HepG2 (cell line): ENCODE measurements at regions not wholly inside any gene's neighbourhood (a gene's known extent, or its start where the extent isn't known, plus 50 kb on each side); places are given as distances from the start of the nearest gene placed in this dataset.

Experiments used
- ATAC-seq: fragments of 200-7000 bp; cut with Tn5 transposase; 3 replicates; pipeline ENCODE4 v1.9.1; 2020; ENCODE audit warnings: mild to moderate bottlenecking, moderate library complexity
- BruUV-seq: library from RNA; stranded (reverse); fragments of 400-500 nt; replicated peaks from 2 replicates; lab custom pipeline; 2021; lab: Mats Ljungman, UMichigan
- CTCF ChIA-PET: fragments of 300-600 bp; formaldehyde crosslinking; extraction: SDS; loops from one replicate; lab custom pipeline; 2021; ENCODE audit warnings: low total read pairs, inconsistent platforms, low intra/inter-chr PET ratio; lab: Yijun Ruan, JAX
- POLR2A ChIA-PET: fragments of 350-600 bp; sonication (Branson Sonifier 250); formaldehyde crosslinking; loops from one replicate; lab custom pipeline; 2020; ENCODE audit warnings: antibody characterized with exemption, inconsistent platforms; lab: Yijun Ruan, JAX
- DNase-seq: peaks from one replicate; pipeline ENCODE4 v3.0.0-alpha.2; 2015; ENCODE audit warnings: low spot score
- FAIRE-seq: peaks from 3 replicates; lab custom pipeline; 2011; peaks lifted over from hg19 to GRCh38; lab: Jason Lieb, UNC
- H2AFZ ChIP-seq: one replicate; pipeline ENCODE4 v1.6.1; 2011; ENCODE audit warnings: low read length, inconsistent platforms
- H3K27ac ChIP-seq: fragments of 300-600 bp; 3 replicates; pipeline ENCODE4 v1.8.0; 2011; ENCODE audit warnings: mixed run types, mild to moderate bottlenecking, mixed read lengths, low read length, inconsistent platforms; ENCODE audit not compliant: insufficient read depth; ENCODE audit errors: extremely low read length
- H3K27me3 ChIP-seq, 2 experiments: fragments of 200-600 bp in 1 of 2; 2 replicates in 1 of 2; 3 replicates in 1 of 2; pipeline versions ENCODE4 v1.6.0 to v1.8.0; 2011; ENCODE audit warnings: low read length in 2 of 2, mild to moderate bottlenecking in 2 of 2, moderate library complexity in 2 of 2, inconsistent platforms in 1 of 2; ENCODE audit not compliant: insufficient read depth in 2 of 2, control insufficient read depth in 1 of 2
- H3K36me3 ChIP-seq, 2 experiments: fragments of 200-600 bp in 1 of 2; replicated peaks in 1 of 2; 2 replicates in 1 of 2; 3 replicates in 1 of 2; pipeline versions ENCODE4 v1.5.1 to v1.8.0; 2011; ENCODE audit warnings: low read length in 2 of 2, inconsistent platforms in 1 of 2; ENCODE audit not compliant: insufficient read depth in 2 of 2, control insufficient read depth in 1 of 2
- H3K4me1 ChIP-seq: 2 replicates; pipeline ENCODE4 v1.5.1; 2012; ENCODE audit warnings: low read length, inconsistent platforms; ENCODE audit not compliant: insufficient read depth
- H3K4me2 ChIP-seq: 2 replicates; pipeline ENCODE4 v1.6.0; 2011; ENCODE audit warnings: low read depth, low read length, inconsistent platforms
- H3K4me3 ChIP-seq, 3 experiments: fragments of 200-600 bp in 1 of 3; sonication (generic), shearing (Covaris generic) in 1 of 3; replicated peaks in 1 of 3; 2 replicates each; pipeline ENCODE4 v1.5.1; 2011 to 2016; ENCODE audit warnings: low read length in 3 of 3, inconsistent platforms in 2 of 3, low read depth in 2 of 3, mild to moderate bottlenecking in 2 of 3, control low read depth in 1 of 3, mixed read lengths in 1 of 3; ENCODE audit not compliant: insufficient read depth in 1 of 3
- H3K79me2 ChIP-seq: one replicate; pipeline ENCODE4 v1.6.1; 2011; ENCODE audit warnings: low read length, inconsistent platforms; ENCODE audit not compliant: insufficient read depth
- H3K9ac ChIP-seq: 2 replicates; pipeline ENCODE4 v1.6.0; 2011; ENCODE audit warnings: mild to moderate bottlenecking, low read depth, low read length, inconsistent platforms; ENCODE audit not compliant: insufficient read depth
- H3K9me3 ChIP-seq: 2 replicates; pipeline ENCODE4 v1.5.1; 2012; ENCODE audit warnings: mild to moderate bottlenecking, low read length
- H4K20me1 ChIP-seq: 2 replicates; pipeline ENCODE4 v1.6.0; 2011; ENCODE audit warnings: inconsistent platforms, mild to moderate bottlenecking, low read length, moderate library complexity; ENCODE audit not compliant: insufficient read depth
- CENPBD1 ChIP-seq: sonication (generic); formaldehyde crosslinking; IDR thresholded peaks from 2 replicates; pipeline ENCODE4 v1.8.0; 2022; ENCODE audit warnings: missing genetic modification reagents, low read depth, mild to moderate bottlenecking, borderline replicate concordance
- NR2C2 ChIP-seq: sonication (generic); formaldehyde crosslinking; IDR thresholded peaks from 2 replicates; pipeline ENCODE4 v1.4.0; 2020; ENCODE audit warnings: missing genetic modification reagents, mild to moderate bottlenecking, moderate library complexity, borderline replicate concordance
- POLR2AphosphoS5 ChIP-seq: IDR thresholded peaks from 2 replicates; pipeline ENCODE4 v1.6.1; 2012; ENCODE audit warnings: low read depth, low read length
- TARDBP ChIP-seq: sonication (generic); formaldehyde crosslinking; IDR thresholded peaks from 2 replicates; pipeline ENCODE4 v1.8.0; 2022; ENCODE audit warnings: mild to moderate bottlenecking, missing genetic modification reagents
- ZNF431 ChIP-seq: sonication (generic); formaldehyde crosslinking; IDR thresholded peaks from 2 replicates; pipeline ENCODE4 v1.9.0; 2022; ENCODE audit warnings: missing genetic modification reagents, low read depth, mild to moderate bottlenecking, borderline replicate concordance
- WGBS: methylation state at CpG from one replicate; pipeline ENCODE4 v1.1.6; 2017; ENCODE audit warnings: low lambda C conversion rate; 5-methylcytosine and 5-hydroxymethylcytosine counted together
- in situ Hi-C: cut with HindIII; loops from 2 replicates; pipeline ENCODE4 v1.10.0; 2017; ENCODE audit warnings: low pct_unique_long_range_greater_than_20kb; ENCODE audit not compliant: extremely low pct_ligation_motif_present
- intact Hi-C: fragments of 100-400 bp; cut with micrococcal nuclease; formaldehyde crosslinking; loops from one replicate; pipeline ENCODE4 v1.10.0; 2022; ENCODE audit not compliant: unreplicated experiment
- TF ChIP-seq, protein P1 (sequence below): sonication (generic); formaldehyde crosslinking; IDR thresholded peaks from 2 replicates; pipeline ENCODE4 v1.4.0; 2020; ENCODE audit warnings: missing genetic modification reagents, borderline replicate concordance

DNA sequence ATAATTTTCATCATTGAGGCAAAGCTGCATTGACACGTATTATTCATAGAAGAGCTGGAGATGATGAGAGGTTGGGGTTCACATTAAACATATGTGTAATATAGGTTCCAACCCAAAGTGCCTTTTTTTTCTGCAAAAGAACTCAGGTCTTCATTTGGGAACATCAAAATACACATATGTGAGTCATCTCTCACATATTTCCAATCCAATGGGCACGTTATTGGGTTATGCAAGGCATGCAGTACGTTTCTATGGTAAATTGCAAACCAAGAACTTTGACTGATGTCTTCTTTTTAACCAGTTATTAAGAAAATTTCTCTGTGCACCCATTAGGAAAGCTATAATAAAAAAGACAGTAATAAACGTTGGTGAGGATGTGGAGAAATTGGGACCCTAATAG, 150.3 kb upstream of the FAM9B start (continued):
- TF ChIP-seq POLR2AphosphoS5: no peak
- TF ChIP-seq NR2C2: no peak

GRCh38 chrX:9188117-9188516, 154.2 kb upstream of the FAM9B start:
- no peak overlapping the region for H3K4me3 ChIP-seq
- ChIA-PET POLR2A (no interaction called here), CTCF (no interaction called here)
- intact Hi-C loops: no loop called here
- FAIRE-seq (no peak), ATAC-seq (no peak)
- H3K9me3 ChIP-seq: no peaks in the 10 kb centered on the region
- no peak overlapping the region for H2AFZ ChIP-seq
- 9% methylated on average over 3 of the region's 3 CpGs for WGBS
- no peaks in the 10 kb centered on the region for H3K79me2 ChIP-seq
- TF ChIP-seq TARDBP (CRISPR knock-in tag) (no peak), CENPBD1 (CRISPR knock-in tag) (no peak), ZNF431 (CRISPR knock-in tag) (no peak)
- TF ChIP-seq, protein P1, sequence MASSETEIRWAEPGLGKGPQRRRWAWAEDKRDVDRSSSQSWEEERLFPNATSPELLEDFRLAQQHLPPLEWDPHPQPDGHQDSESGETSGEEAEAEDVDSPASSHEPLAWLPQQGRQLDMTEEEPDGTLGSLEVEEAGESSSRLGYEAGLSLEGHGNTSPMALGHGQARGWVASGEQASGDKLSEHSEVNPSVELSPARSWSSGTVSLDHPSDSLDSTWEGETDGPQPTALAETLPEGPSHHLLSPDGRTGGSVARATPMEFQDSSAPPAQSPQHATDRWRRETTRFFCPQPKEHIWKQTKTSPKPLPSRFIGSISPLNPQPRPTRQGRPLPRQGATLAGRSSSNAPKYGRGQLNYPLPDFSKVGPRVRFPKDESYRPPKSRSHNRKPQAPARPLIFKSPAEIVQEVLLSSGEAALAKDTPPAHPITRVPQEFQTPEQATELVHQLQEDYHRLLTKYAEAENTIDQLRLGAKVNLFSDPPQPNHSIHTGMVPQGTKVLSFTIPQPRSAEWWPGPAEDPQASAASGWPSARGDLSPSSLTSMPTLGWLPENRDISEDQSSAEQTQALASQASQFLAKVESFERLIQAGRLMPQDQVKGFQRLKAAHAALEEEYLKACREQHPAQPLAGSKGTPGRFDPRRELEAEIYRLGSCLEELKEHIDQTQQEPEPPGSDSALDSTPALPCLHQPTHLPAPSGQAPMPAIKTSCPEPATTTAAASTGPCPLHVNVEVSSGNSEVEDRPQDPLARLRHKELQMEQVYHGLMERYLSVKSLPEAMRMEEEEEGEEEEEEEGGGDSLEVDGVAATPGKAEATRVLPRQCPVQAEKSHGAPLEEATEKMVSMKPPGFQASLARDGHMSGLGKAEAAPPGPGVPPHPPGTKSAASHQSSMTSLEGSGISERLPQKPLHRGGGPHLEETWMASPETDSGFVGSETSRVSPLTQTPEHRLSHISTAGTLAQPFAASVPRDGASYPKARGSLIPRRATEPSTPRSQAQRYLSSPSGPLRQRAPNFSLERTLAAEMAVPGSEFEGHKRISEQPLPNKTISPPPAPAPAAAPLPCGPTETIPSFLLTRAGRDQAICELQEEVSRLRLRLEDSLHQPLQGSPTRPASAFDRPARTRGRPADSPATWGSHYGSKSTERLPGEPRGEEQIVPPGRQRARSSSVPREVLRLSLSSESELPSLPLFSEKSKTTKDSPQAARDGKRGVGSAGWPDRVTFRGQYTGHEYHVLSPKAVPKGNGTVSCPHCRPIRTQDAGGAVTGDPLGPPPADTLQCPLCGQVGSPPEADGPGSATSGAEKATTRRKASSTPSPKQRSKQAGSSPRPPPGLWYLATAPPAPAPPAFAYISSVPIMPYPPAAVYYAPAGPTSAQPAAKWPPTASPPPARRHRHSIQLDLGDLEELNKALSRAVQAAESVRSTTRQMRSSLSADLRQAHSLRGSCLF (CRISPR knock-in tag): no peak
- TF ChIP-seq, all 625 proteins: peak for 0
- in situ Hi-C loops: no loop called here
- H3K36me3 ChIP-seq: no peaks in the 10 kb centered on the region
- no peaks in the 10 kb centered on the region for H3K4me1 ChIP-seq
- no peaks in the 10 kb centered on the region; a peak in 1 of 5 replicates for H3K27me3 ChIP-seq
- no peak overlapping the region for H3K4me2 ChIP-seq
- no peaks in the 10 kb centered on the region for H4K20me1 ChIP-seq
- DNase-seq: no peak
- H3K9ac ChIP-seq: no peak overlapping the region
- H3K27ac ChIP-seq: no peak overlapping the region
- no TSS peak for BruUV-seq
